ENCODE measurements at regions not wholly inside any gene's neighbourhood (a gene's known extent, or its start where the extent isn't known, plus 50 kb on each side); places are given as distances from the start of the nearest gene placed in this dataset.

DNA sequence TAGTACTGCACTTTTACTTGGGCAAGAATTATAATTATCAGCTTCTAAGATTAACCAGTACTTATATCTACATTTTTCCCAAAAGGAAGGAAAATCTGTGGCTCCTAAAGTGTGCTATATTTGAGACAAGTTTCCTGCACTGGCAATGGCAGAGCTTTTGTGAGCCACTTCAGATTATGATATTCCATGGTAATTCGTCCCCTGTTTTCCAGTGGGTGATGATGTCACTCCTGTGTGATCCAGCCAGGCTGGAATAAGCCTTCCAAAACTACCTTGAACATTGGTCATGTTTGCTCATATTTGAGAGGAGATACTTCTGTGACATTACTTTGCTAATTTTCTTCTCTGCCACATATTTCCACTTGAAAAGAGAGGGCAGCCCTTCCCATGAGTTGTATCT is 302.1 kb downstream of the MDFIC start:
- TF ChIP-seq, protein P1, sequence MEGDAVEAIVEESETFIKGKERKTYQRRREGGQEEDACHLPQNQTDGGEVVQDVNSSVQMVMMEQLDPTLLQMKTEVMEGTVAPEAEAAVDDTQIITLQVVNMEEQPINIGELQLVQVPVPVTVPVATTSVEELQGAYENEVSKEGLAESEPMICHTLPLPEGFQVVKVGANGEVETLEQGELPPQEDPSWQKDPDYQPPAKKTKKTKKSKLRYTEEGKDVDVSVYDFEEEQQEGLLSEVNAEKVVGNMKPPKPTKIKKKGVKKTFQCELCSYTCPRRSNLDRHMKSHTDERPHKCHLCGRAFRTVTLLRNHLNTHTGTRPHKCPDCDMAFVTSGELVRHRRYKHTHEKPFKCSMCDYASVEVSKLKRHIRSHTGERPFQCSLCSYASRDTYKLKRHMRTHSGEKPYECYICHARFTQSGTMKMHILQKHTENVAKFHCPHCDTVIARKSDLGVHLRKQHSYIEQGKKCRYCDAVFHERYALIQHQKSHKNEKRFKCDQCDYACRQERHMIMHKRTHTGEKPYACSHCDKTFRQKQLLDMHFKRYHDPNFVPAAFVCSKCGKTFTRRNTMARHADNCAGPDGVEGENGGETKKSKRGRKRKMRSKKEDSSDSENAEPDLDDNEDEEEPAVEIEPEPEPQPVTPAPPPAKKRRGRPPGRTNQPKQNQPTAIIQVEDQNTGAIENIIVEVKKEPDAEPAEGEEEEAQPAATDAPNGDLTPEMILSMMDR (IDR thresholded peaks at IDR 0.05): no peak
- TF ChIP-seq POLR2AphosphoS5 (IDR thresholded peaks at IDR 0.05): no peak
